Kidney capillary endothelial cell (primary cell): ENCODE measurements at regions not wholly inside any gene's neighbourhood (a gene's known extent, or its start where the extent isn't known, plus 50 kb on each side); places are given as distances from the start of the nearest gene placed in this dataset.
"Not testable (repeated sequence)": the region's sequence is repeated elsewhere in the genome, so short reads cannot be mapped to it uniquely, and the experiment has no call there.

ENCODE experiments used
- DNase-seq: peaks from one replicate; pipeline ENCODE4 v3.0.0-alpha.2; 2018; ENCODE audit warnings: low spot score

GRCh38 chr6:133795051-133795450 is 93.9 kb upstream of the TCF21 start:
- not testable (repeated sequence) for DNase-seq

DNA sequence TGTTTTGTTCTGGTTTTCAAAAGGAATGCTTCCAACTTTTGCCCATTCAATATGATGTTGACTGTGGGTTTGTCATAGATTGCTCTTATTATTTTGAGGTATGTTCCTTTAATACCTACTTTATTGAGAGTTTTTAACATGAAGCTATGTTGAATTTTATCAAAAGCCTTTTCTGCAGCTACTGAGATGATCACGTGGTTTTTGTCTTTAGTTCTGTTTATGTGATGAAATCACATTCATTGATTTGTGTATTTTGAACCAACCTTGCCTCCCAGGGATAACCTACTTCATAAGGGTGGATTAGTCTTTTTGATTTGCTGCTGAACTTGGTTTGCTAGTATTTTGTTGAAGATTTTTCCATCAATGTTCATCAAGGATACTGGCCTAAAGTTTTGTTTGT is 92.7 kb upstream of the TCF21 start:
- no peak for DNase-seq

- no peak for DNase-seq
Observed at GRCh38 chr6:133799043-133799442, 89.9 kb upstream of the TCF21 start.

- DNase-seq: no peak
Observed at GRCh38 chr6:133802861-133803260, 86.1 kb upstream of the TCF21 start.

GRCh38 chr6:133804265-133804664 is 84.6 kb upstream of the TCF21 start:
- DNase-seq: no peak

DNA sequence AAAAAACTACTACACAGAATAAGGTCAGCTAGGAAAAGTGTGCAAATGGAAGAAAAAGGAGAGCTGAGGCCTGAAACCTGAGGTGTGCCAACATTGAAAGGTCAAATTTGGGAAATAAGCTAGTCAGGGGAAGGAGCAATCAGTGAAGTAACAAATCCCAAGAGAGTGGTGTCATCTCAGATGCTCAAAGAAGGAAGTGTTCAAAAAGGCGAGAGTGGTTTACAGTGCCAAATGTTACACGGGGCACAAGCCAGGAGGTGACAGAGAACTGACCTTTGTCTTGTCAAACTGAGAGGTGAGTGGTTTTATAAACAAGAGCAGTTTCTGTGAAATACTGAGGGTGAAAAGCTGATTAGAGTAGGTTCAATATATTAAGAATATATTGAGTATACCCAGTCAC is 83.0 kb upstream of the TCF21 start:
- no peak for DNase-seq

GRCh38 chr6:133806382-133807140 is 82.4 kb upstream of the TCF21 start:
- DNase-seq: no peak

GRCh38 chr6:133807501-133807900 is 81.4 kb upstream of the TCF21 start:
- no peak for DNase-seq

DNA sequence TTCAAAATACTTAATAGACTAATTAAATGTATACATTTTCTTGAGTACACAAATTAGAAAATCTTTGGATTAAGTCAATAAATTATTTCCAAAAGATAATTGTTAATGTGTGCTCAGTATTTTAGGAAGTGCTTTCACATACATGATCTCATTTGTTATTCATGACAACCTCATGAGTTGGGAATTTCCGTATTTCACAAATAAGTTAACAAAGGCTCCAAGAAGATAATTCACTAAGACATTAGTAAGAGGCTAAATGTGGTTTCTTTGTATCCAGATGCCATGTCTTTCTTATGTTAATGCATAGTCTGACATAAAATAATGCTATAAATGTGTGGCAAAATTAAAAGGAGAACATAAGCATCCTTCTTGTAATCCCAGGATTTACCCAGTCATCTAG is 79.5 kb upstream of the TCF21 start:
- no peak for DNase-seq

- DNase-seq: no peak
Observed at GRCh38 chr6:133811557-133811956, 77.4 kb upstream of the TCF21 start.

DNA sequence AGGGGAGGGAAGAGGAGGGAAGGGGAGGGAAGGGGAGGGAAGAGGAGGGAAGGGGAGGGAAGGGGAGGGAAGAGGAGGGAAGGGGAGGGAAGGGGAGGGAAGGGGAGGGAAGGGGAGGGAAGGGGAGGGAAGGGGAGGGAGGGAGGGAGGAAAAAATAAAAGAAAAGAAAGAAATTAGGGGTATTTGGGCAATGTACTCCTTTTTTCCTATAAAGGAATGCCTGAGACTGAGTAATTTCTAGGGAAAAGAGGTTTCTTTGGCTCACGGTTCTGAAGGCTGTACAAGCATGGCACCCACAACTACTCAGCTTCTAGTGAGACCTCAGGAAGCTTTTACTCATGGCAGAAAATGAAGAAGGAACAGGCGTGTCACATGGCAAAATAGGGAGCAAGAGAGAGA is 76.5 kb upstream of the TCF21 start:
- DNase-seq: not testable (repeated sequence)

DNA sequence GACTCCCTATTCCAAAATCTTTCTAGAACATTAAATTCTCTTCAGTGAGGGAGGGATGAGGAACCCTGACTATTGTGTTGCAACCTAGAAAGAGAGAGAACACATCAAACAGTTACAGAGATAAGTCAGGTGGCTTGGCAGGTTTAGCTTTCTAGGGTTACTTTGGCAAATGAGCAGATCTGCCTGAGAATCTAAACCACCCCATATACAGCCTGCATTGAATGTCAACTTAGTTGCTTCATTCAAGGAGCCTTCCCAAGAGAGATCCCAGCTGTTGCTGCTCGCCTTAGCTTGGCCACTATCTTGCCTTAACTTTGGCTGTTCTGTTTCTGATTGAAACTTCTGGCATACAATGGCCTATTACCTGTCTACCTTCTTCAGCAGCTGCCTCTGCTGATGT is 74.7 kb upstream of the TCF21 start:
- no peak for DNase-seq

DNA sequence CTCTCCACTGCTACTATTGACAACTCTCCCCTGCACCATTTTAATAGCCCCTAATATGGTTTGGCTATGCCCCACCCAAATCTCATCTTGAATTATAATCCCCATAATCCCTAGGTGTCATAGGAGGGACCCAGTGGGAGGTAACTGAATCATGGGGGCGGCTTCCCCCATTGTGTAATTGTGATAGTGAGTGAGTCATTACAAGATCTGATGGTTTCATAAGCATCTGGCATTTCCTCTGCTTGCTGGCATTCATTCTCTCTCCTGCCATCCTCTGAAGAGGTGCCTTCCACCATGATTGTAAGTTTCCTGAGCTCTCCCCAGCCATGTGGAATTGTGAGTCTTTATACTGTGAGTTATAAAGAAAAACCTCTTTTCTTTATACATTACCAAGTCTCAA is 74.1 kb upstream of the TCF21 start:
- DNase-seq: no peak

DNA sequence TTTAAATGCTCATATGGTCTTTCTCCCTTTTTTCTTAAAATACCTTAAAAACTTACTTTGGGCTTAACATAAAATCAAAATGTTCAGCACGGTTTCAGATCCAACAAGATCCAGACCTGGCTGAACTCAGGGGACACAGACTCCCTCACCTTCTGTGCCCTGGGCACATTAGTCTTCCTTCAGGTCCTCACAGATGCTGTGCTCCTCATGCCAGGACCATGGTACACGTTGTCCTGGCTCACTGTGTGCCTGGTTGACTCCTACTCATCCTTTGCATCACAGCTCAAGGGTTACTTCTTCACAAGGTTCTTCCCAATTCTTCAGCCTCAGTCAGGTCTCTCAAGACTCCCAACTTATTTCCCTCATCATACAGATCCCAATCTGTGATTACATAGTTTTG is 73.6 kb upstream of the TCF21 start:
- DNase-seq: no peak

DNA sequence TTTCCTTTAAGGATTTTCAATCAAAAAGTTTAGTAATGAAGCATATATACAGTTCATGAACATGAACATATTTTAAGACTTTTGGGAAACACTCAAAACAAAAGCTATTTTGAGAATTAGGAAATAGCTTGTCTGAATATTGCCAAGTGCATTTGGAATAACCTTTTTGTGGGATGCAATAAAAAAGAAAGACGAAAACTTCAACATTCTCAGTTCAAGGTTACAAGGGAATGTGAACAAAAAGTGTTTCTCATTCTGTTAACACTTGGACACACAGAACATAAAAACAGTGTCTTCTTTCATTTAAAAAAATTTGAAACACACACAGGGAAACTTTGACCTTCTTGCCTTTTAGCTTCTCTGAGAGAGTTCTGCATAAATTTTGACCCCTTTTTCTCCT is 72.7 kb upstream of the TCF21 start:
- DNase-seq: no peak

GRCh38 chr6:133817460-133818047 is 71.4 kb upstream of the TCF21 start:
- no peak for DNase-seq

GRCh38 chr6:133818320-133818719 is 70.6 kb upstream of the TCF21 start:
- no peak for DNase-seq

GRCh38 chr6:133820208-133820607 is 68.7 kb upstream of the TCF21 start:
- DNase-seq: no peak

DNA sequence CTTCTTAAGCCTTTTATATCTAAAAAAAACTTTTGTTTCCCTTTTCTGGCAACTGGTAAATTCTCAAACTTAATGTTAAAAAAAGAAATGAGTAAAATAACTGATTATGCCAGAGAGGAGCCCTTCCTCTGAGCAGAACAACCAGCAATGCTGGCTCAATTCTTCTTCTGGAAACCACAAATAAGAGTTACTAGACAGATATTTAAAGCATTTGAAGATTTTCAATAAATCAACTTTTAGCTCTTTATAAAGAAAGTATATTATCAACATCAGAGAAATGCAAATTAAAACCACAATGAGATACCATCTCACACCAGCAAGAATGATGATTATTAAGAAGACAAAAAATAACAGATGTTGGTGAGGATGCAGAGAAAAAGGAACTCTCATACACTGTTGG is 61.1 kb upstream of the TCF21 start:
- no peak for DNase-seq

GRCh38 chr6:133833949-133834359 is 55.0 kb upstream of the TCF21 start:
- DNase-seq: no peak

DNA sequence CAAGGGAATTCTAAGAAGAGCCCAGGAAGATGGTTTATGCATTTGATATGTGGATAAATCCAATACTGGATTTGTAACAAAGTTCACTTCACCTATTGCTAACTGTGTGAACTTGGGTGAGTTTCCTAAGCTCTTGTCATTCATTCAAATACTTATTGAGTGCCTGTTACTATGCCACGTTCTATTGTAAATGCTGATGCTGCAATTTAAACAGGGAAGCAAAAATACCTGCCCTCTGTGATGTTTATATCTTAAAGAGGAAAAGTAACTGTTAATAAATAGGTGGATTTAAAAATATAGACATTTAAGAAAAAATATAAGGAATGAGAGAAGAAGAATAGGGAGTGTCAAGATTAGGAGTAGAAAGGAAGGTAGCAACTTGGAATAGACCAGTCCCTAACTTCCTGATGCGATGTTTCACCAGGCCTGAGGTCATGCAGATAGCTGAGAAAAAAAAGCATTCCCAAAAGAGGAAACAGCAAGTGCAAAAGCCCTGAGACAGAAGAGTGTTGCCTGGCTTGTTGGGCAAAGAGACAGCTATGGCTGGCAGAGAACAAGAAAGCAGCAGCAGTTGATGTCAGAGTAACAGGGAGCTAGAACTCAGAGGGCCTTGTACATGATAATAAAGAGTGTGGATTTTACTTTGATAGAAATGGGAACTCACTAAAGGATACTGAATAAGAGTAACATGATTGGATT is 54.3 kb upstream of the TCF21 start:
- DNase-seq: no peak

DNA sequence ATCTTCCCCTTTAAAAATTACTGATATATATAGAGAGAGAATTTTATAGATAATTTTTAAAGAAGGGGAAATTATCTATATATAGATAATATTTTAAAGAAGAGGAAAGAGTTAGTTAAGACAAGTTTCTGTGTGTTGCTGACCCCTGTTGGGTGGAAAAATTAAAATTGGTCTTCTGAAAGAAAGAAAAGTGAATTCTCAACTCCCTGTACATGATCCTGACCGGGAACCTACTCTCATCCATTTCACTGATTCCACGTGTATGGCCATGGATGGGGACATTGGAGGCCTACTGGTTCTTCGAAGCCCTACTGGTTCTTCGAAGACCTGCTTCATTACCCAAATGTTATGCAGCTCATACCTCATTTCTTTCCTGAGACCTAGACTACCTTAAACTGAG is 53.0 kb upstream of the TCF21 start:
- no peak for DNase-seq

DNA sequence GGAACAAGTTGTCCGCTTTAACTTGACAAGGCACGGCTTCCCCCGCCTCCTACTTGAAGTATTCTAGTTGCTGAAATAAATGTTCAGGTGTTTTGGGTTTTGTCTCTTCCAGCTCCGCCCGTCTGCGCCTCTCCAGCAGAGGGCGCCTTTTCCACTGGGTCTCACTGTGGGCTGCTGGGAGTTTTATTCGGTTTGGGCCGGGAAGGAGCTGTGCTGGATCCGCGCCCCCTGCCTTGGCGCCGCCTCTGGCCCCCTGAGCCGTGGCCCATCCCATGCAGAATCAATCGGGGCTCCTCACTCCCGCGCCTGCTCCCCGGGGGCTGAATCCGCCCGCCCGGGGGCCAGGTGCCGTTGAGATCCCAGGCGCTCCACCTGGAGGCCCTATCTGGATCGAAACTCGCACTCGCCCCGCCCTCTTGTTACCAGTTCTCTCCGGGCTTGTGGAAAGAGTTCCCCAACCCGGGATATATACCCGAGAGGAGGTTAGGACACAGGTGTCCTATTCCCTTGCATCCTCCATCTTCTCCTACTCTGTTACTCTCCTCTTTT is 51.0 kb upstream of the TCF21 start:
- peak; percentile 21 for DNase-seq
